HEK293T (cell line): ENCODE measurements at regions not wholly inside any gene's neighbourhood (a gene's known extent, or its start where the extent isn't known, plus 50 kb on each side); places are given as distances from the start of the nearest gene placed in this dataset.

Experiments
- ARNT ChIP-seq: fragments of 450-650 bp; IDR thresholded peaks from 2 replicates; pipeline ENCODE4 v1.6.1; 2017; ENCODE audit warnings: mild to moderate bottlenecking
- BHLHE40 ChIP-seq: fragments of 450-650 bp; IDR thresholded peaks from 2 replicates; pipeline ENCODE4 v1.6.1; 2016; ENCODE audit warnings: mild to moderate bottlenecking, moderate library complexity, borderline replicate concordance
- FOXK2 ChIP-seq: fragments of 450-650 bp; IDR thresholded peaks from 2 replicates; pipeline ENCODE4 v1.6.1; 2016; ENCODE audit warnings: mild to moderate bottlenecking
- FOXM1 ChIP-seq: fragments of 450-650 bp; IDR thresholded peaks from 2 replicates; pipeline ENCODE4 v1.6.1; 2017; ENCODE audit warnings: mild to moderate bottlenecking, borderline replicate concordance
- HDGF ChIP-seq: fragments of 450-650 bp; IDR thresholded peaks from 2 replicates; pipeline ENCODE4 v1.6.1; 2017; ENCODE audit warnings: antibody characterized with exemption, borderline replicate concordance
- LEF1 ChIP-seq: fragments of 450-650 bp; IDR thresholded peaks from 2 replicates; pipeline ENCODE4 v1.6.1; 2017; ENCODE audit warnings: mild to moderate bottlenecking, borderline replicate concordance
- NFRKB ChIP-seq: fragments of 450-650 bp; IDR thresholded peaks from 2 replicates; pipeline ENCODE4 v1.6.1; 2016; ENCODE audit warnings: mild to moderate bottlenecking, moderate library complexity
- SP1 ChIP-seq: fragments of 450-650 bp; IDR thresholded peaks from 2 replicates; pipeline ENCODE4 v1.6.1; 2017
- TF ChIP-seq, protein P1 (sequence below): fragments of 450-650 bp; IDR thresholded peaks from 2 replicates; pipeline ENCODE4 v1.6.1; 2016

DNA sequence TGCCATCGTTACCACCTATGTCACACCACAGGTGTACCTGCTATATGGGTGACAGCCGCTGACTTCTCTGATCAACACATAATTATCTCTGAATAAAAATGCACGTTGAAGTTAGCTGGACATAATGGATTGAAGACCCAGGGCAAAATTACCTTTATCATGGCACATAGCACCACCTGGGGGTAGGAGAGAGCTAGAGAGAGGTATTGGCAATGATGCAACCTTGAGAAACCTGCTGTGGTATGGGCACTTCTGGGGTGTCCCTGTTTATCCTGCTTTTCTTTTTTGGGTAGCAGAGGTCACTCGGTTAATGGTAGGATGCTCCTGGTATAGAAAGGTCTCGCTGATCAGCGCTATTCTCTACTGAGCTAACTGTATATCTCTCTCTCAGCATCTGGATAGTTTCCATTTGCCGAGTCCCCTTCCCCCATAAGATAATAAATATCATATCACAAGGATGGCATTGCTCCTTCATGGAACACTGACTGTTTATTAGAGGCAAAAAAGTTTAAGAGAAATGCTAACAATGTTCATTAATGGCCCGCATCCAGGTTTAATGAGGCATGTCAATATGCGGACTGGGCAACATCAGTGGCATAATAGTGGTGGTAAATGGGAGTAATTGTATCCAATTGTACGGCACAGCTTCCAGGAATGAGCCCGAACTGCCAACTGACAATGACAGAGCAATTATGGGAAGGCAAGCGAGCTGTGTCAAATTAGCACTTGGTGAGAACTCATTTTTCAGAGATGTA is 323.1 kb downstream of the TFEC start:
- no peak for TF ChIP-seq NFRKB
- no peak for TF ChIP-seq LEF1
- no peak for TF ChIP-seq ARNT
- TF ChIP-seq, protein P1, sequence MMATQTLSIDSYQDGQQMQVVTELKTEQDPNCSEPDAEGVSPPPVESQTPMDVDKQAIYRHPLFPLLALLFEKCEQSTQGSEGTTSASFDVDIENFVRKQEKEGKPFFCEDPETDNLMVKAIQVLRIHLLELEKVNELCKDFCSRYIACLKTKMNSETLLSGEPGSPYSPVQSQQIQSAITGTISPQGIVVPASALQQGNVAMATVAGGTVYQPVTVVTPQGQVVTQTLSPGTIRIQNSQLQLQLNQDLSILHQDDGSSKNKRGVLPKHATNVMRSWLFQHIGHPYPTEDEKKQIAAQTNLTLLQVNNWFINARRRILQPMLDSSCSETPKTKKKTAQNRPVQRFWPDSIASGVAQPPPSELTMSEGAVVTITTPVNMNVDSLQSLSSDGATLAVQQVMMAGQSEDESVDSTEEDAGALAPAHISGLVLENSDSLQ, result no peak
- TF ChIP-seq FOXM1, result no peak
- TF ChIP-seq SP1, result no peak
- TF ChIP-seq HDGF, result no peak
- no peak for TF ChIP-seq BHLHE40
- TF ChIP-seq FOXK2, result no peak
